ENCODE measurements at regions not wholly inside any gene's neighbourhood (a gene's known extent, or its start where the extent isn't known, plus 50 kb on each side); places are given as distances from the start of the nearest gene placed in this dataset.

- no peak for FAIRE-seq
Observed at GRCh38 chr15:47312161-47312560, 405.1 kb upstream of the SEMA6D start.

GRCh38 chr15:47326410-47327333, 390.6 kb upstream of the SEMA6D start:
- FAIRE-seq (no peak), DNase-seq (ENCODE audit: low spot score in 2 of 2) (no peak)

More at GRCh38 chr15:47312161-47312560, 405.1 kb upstream of the SEMA6D start:
- no peak for DNase-seq (ENCODE audit: low spot score in 2 of 2)

GRCh38 chr15:47331829-47332393, 385.4 kb upstream of the SEMA6D start:
- no peak for FAIRE-seq
- DNase-seq (ENCODE audit: low spot score in 2 of 2) = no peak

GRCh38 chr15:47332481-47332880, 384.8 kb upstream of the SEMA6D start:
- DNase-seq (ENCODE audit: low spot score in 2 of 2) = no peak

GRCh38 chr15:47333734-47334133, 383.6 kb upstream of the SEMA6D start:
- FAIRE-seq = no peak

More at GRCh38 chr15:47332481-47332880, 384.8 kb upstream of the SEMA6D start:
- no peak for FAIRE-seq

GRCh38 chr15:47334805-47335535, 382.3 kb upstream of the SEMA6D start:
- FAIRE-seq = no peak

More at GRCh38 chr15:47333734-47334133, 383.6 kb upstream of the SEMA6D start:
- DNase-seq (ENCODE audit: low spot score in 2 of 2) = no peak

GRCh38 chr15:47337106-47337505, 380.2 kb upstream of the SEMA6D start:
- FAIRE-seq = no peak

More at GRCh38 chr15:47334805-47335535, 382.3 kb upstream of the SEMA6D start:
- no peak for DNase-seq (ENCODE audit: low spot score in 2 of 2)

GRCh38 chr15:47337836-47338235, 379.5 kb upstream of the SEMA6D start:
- FAIRE-seq (no peak), DNase-seq (ENCODE audit: low spot score in 2 of 2) (no peak)

More at GRCh38 chr15:47337106-47337505, 380.2 kb upstream of the SEMA6D start:
- DNase-seq (ENCODE audit: low spot score in 2 of 2) = no peak

- no peak for DNase-seq (ENCODE audit: low spot score in 2 of 2)
- FAIRE-seq = no peak
Observed at GRCh38 chr15:47338771-47339170, 378.5 kb upstream of the SEMA6D start.

- FAIRE-seq (no peak), DNase-seq (ENCODE audit: low spot score in 2 of 2) (no peak)
Observed at GRCh38 chr15:47339800-47340570, 377.3 kb upstream of the SEMA6D start.

GRCh38 chr15:47340571-47340920, 376.8 kb upstream of the SEMA6D start:
- FAIRE-seq (no peak), DNase-seq (ENCODE audit: low spot score in 2 of 2) (no peak)

- FAIRE-seq = no peak
- no peak for DNase-seq (ENCODE audit: low spot score in 2 of 2)
Observed at GRCh38 chr15:47349179-47349578, 368.1 kb upstream of the SEMA6D start.

GRCh38 chr15:47351501-47351900, 365.8 kb upstream of the SEMA6D start:
- DNase-seq (ENCODE audit: low spot score in 2 of 2) = no peak
- FAIRE-seq = no peak

GRCh38 chr15:47352217-47352616, 365.1 kb upstream of the SEMA6D start:
- FAIRE-seq (no peak), DNase-seq (ENCODE audit: low spot score in 2 of 2) (no peak)

GRCh38 chr15:47355759-47356158, 361.5 kb upstream of the SEMA6D start:
- DNase-seq (ENCODE audit: low spot score in 2 of 2) (no peak), FAIRE-seq (no peak)

- DNase-seq (ENCODE audit: low spot score in 2 of 2) (no peak), FAIRE-seq (no peak)
Observed at GRCh38 chr15:47356297-47356696, 361.0 kb upstream of the SEMA6D start.

- DNase-seq (ENCODE audit: low spot score in 2 of 2) (no peak), FAIRE-seq (no peak)
Observed at GRCh38 chr15:47358876-47359275, 358.4 kb upstream of the SEMA6D start.

- no peak for FAIRE-seq
Observed at GRCh38 chr15:47360305-47360704, 357.0 kb upstream of the SEMA6D start.

GRCh38 chr15:47362118-47362905, 355.0 kb upstream of the SEMA6D start:
- FAIRE-seq = no peak
- DNase-seq (ENCODE audit: low spot score in 2 of 2) = no peak

More at GRCh38 chr15:47360305-47360704, 357.0 kb upstream of the SEMA6D start:
- DNase-seq (ENCODE audit: low spot score in 2 of 2) = no peak
